Astrocyte (in vitro differentiated cells and primary cell): ENCODE measurements at regions not wholly inside any gene's neighbourhood (a gene's known extent, or its start where the extent isn't known, plus 50 kb on each side); places are given as distances from the start of the nearest gene placed in this dataset.

Experiments
- EZH2 ChIP-seq: IDR thresholded peaks from 2 replicates; pipeline ENCODE4 v1.6.1; 2012; ENCODE audit warnings: mild to moderate bottlenecking, low read length, inconsistent platforms; ENCODE audit not compliant: insufficient read depth
- TF ChIP-seq, protein P1 (sequence below): IDR thresholded peaks from 2 replicates; pipeline ENCODE4 v1.5.1; 2011; ENCODE audit warnings: low read depth, mild to moderate bottlenecking, inconsistent platforms, low read length, moderate library complexity; ENCODE audit not compliant: insufficient read depth

DNA sequence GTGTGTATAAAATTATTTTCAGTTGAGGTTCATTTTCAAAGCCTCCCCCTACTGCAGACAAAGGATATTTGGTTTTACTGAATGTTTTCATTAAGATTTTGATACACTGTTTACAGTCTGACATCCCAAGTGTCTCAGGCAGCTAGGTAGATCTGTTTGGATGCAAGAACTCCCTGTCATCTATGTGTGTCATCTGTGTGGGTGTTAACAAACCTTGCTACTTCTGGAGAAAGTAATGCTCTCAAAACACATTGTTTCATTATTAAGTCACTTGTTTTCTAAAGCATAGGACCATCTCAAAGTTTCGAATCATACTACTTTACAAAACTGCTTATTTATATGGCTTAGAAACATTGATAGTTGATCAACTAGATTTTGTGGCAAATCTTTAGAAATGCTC, 114.5 kb upstream of the TMEM170B start:
- TF ChIP-seq EZH2, result no peak
- TF ChIP-seq, protein P1, sequence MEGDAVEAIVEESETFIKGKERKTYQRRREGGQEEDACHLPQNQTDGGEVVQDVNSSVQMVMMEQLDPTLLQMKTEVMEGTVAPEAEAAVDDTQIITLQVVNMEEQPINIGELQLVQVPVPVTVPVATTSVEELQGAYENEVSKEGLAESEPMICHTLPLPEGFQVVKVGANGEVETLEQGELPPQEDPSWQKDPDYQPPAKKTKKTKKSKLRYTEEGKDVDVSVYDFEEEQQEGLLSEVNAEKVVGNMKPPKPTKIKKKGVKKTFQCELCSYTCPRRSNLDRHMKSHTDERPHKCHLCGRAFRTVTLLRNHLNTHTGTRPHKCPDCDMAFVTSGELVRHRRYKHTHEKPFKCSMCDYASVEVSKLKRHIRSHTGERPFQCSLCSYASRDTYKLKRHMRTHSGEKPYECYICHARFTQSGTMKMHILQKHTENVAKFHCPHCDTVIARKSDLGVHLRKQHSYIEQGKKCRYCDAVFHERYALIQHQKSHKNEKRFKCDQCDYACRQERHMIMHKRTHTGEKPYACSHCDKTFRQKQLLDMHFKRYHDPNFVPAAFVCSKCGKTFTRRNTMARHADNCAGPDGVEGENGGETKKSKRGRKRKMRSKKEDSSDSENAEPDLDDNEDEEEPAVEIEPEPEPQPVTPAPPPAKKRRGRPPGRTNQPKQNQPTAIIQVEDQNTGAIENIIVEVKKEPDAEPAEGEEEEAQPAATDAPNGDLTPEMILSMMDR, result no peak
